HG03135 (cell line): ENCODE measurements at regions not wholly inside any gene's neighbourhood (a gene's known extent, or its start where the extent isn't known, plus 50 kb on each side); places are given as distances from the start of the nearest gene placed in this dataset.
"Not testable (repeated sequence)": the region's sequence is repeated elsewhere in the genome, so short reads cannot be mapped to it uniquely, and the experiment has no call there.

Experiments used
- ATAC-seq: cut with Tn5 transposase; IDR thresholded peaks from one replicate; pipeline ENCODE4 v1.9.1; 2021; ENCODE audit warnings: mild to moderate bottlenecking, moderate library complexity; ENCODE audit not compliant: unreplicated experiment

GRCh38 chr10:63675171-63675570 is 154.0 kb downstream of the REEP3 start:
- no peak for ATAC-seq

GRCh38 chr10:63677001-63677400 is 155.8 kb downstream of the REEP3 start:
- ATAC-seq, result no peak

DNA sequence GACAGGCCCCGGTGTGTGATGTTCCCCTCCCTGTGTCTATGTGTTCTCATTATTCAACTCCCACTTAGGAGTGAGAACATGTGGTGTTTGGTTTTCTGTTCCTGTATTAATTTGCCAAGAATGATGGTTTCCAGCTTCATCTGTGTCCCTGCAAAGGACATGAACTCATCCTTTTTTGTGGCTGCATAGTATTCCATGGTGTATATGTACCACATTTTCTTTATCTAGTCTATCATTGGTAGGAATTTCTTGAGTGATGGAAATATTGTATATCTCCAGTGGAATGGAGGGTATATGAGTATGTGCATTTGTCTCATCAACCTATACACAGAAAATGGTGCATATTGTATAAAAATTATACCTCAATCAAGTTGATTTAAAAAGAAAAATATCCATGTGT is 159.3 kb downstream of the REEP3 start:
- ATAC-seq, result not testable (repeated sequence)

DNA sequence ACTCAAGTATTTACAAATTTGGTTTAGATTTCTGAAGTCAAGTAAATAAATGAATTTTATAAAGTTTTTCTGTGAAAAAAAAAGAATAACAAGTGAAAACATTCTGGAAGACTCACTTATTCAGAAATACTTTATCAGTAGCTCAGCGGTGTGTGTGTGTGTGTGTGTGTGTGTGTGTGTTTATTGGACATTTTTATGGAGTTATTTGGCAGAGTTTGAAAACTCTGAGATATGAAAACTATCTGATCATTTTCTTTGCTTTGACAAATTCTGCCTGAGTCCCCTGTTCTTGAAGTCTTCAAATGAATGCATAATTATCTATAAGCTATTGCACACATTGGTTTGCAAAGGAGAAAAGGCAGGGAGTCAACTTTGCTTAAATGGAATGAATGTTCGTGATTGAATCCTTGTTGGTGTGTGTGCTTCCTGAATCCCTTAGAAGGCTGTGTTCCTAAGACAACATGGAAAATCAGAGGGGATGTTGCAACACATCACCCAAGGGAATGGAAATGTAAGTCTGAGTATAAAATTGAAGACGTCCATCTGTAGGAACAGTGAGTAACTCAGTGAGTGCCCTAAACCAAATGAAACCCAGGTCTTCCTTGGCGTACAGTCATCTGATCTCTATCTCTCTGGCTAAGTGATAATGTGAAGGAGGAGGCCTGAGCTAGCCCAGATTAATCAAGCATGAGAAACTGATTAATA is 160.9 kb downstream of the REEP3 start:
- ATAC-seq, result no peak

GRCh38 chr10:63682698-63683052 is 161.5 kb downstream of the REEP3 start:
- ATAC-seq, result not testable (repeated sequence)

DNA sequence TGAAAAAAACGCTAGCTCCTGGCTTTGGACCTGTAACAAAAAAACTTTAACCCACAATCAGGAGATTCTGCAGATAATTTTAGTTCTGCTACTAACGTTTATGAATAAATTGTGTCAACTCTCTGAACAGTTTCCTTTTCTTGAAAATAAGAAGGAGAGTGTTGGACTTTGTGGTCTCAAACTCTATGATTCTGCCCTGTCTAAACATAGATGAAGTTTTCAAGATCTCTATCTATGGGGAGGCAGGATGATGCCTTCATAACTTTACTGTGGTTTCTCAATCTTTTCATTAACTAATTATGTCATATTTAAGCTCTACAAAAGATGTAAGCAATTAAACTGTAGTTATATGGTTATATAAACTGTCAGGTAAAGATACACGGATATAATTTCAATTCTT is 162.0 kb downstream of the REEP3 start:
- ATAC-seq, result no peak

DNA sequence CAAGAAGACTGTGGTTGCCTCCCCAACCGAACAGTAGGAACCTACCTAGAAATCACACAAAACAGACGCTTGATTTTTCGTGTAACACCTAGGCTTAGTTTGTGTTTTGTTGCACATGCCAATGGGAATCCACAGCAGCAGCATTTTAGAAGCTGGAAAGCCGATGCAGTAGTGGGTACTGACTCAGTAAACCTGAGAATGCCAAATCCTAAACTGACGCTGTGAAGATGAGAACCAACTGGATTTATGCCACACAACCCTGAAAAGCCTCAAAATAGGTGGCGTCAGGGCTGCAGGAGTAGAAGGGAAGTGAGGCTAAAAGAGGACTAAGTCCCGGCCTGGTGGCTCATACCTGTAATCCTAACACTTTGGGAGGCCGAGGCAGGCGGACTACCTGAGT is 162.5 kb downstream of the REEP3 start:
- ATAC-seq, result no peak

DNA sequence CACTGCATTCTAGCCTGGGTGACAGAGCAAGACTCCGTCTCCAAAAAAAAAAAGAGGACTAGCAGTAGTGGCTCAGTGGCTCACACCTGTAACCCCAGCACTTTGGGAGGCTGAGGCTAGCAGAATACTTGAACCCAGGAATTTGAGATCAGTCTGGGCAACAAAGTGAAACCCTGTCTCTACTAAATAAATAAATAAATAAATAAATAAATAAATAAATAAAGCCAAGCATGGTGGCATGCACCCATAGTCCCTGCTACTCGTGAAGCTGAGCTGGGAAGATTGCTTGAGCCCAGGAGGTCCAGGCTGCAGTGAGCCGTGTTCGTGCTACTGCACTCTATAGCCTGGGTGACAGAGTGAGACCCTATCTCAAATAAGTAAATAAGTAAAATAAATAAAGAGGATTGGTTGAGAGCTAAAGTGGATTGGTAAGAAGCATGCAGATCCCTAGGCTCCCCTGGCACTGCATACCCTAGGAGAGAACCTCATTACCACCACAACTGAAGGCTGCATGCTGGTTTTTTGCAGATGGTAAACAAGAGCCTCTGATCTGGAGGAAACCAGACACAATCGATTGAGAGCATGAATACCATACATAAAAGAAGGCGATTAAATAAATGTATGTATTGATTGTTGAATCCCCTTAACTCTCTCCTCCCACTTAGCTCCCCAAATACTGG is 163.2 kb downstream of the REEP3 start:
- no peak for ATAC-seq

DNA sequence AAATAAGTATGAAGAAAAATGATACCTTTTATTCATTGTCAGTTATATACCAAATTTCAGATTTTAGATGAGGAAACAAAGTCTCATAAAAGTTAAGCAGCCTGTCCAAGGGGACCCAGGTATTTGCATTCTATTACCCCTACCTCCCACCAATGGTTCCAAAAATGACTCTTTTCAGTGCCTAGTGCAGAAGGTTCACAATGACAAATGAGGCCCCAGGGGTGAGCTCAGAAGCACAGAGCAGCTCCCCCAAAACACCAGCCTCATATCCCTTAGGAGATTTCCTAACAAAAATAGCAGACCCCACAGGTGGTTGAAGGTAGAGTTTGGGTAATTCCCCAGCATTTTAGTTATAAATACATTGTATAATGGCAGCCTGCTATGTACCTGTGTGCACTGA is 168.6 kb downstream of the REEP3 start:
- ATAC-seq, result no peak

GRCh38 chr10:63692220-63692896 is 171.2 kb downstream of the REEP3 start:
- no peak for ATAC-seq

DNA sequence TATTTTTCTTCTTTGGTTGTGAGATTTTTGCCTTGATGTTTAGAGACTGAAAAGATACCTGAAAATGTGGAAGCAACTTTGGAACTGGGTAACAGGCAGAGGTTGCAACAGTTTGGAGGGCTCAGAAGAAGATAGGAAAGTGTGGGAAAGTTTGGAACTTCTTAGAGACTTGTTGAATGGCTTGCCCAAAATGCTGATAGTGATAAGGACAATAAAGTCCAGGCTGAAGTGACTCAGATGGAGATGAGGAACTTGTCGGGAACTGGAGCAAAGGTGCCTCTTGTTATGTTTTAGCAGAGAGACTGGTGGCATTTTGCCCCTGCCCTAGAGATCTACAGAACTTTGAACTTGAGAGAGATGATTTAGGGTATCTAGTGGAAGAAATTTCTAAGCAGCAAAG is 171.8 kb downstream of the REEP3 start:
- ATAC-seq, result not testable (repeated sequence)

- ATAC-seq, result no peak
Observed at GRCh38 chr10:63696205-63696604, 175.0 kb downstream of the REEP3 start.

DNA sequence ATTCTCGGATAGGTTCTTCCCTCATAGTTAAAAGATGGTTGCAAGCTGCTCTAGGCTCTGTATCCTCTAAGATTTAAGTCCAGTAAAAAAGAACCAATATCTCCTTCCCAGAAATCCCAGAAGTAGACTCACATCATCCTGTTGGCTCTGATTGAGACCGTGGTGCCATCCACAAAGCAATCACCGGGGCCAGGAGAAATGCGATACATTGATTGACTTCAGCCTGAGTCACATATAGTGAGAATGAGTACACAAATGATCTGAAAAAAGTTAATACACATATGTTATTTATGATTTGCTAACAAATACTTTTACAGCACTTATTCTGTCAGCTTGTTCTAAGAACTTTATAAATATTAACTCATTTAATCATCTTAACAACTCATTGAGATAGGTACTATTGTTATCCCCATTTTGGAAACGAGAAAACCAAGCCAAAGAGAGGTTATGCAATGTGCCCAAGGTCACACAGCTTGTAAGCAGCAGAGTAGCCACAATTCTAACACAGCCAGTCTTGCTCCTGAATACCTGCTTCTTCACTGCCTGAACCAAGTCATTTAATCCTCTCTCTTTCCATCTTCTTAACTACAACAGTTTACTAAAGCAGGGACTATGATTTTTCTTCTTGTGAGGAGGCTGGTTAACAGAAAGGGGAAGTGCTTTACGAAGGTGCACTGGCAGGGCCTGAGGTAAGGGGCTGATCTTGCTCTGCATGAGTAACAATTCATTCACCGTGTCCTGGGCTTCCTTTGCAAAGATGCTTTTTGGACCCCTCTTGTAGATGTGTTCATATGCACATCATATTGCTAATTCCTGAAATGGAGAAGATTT is 177.0 kb downstream of the REEP3 start:
- ATAC-seq, result peak; percentile 63

- no peak for ATAC-seq
Observed at GRCh38 chr10:63698787-63699150, 177.6 kb downstream of the REEP3 start.

DNA sequence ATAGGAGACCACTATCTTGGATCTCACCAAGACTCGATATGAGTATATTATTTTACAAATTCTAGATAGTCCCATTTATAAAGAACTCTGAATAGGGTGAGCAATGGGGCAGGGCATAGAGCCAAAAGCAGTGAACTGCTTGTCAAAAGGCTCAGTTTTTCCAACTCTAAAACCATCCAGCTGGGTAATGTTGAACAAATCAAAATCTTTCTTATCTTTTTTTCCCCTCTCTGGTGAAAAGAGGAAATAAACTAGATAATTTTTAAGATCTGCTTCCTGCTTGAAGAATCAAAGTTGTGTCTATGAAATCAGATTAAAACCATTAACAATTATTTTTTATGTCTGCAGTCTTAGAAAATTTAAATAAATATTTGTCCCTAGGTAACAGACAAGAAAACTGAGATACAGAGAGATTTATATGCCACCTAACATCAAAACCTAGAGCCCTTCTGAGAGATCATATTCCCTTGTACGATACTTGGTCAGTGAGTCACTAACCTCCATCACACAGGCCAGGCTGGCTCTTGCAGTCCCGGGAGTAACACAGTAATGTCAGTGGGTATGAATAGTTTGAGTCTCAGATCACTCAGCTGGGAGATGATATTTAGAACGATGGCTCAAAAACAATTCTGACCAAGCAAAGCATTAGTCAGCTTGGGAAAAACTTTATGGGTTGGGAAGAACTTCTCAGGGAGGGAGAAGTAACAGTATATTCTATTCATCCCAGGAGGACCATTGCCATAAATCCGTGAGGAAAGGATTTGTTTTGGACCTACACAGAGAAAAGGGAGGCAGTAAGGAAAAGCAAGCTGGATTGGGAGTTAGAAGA is 178.8 kb downstream of the REEP3 start:
- no peak for ATAC-seq

DNA sequence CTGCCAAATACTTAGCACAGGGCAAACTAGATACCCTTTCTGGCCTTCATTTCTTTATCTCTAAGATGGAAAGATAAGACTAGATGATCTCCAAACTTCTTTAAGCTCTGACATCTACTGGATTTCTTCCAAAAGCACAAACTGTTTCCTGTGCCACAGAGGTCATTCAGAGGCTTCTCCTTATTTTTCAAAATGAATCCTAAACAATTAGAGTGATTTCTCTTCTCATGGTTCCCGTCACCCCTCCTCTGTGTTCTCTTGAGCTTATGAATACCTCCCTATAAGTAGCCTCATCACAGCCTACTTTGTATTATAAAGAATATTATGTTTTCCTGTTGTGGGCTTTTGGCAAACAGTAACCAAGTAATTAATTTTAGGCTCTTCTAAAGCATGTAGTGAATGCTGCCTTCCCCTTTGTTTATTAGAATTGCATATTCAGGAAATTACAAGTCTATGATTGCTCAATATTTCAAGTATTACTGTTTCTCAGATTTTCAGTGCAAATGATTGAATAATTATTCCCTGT is 179.5 kb downstream of the REEP3 start:
- ATAC-seq, result no peak

GRCh38 chr10:63702092-63702491 is 180.9 kb downstream of the REEP3 start:
- ATAC-seq, result no peak

DNA sequence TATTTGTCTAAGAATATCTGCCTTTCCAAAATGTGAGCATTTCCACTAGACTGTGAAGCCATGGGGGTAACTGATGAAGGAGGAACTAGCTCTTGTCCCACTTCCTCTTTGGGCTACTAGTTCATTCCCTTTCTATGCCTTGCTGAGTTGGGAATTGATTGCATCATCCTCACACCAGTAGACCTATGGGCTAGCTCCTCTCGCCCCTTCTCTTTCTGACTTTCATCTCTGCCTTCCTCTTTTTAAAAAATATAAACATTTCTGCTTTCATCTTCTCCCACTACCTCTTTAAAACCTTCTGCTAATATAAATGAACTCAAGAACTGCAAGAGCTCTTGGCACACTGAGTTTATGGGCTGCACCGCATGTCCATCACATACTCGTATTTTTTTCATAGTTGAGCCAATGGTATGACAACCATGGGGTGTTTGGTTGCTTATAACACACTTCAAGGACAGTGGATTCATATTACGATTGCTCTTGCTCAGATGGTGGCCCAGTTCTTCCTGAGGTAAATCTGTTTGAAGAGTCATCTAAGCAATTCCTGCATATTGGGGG is 182.0 kb downstream of the REEP3 start:
- no peak for ATAC-seq

GRCh38 chr10:63703740-63704345 is 182.6 kb downstream of the REEP3 start:
- ATAC-seq, result no peak
